Neural cell (in vitro differentiated cells): ENCODE measurements at regions not wholly inside any gene's neighbourhood (a gene's known extent, or its start where the extent isn't known, plus 50 kb on each side); places are given as distances from the start of the nearest gene placed in this dataset.

Experiments used
- H2AFZ ChIP-seq: fragments of 200-600, 300-800 bp; sonication (generic), shearing (Covaris generic); 2 replicates; pipeline ENCODE4 v1.6.0; 2014; ENCODE audit warnings: low read depth, mild to moderate bottlenecking, antibody characterized with exemption, low read length, moderate library complexity
- H3F3A ChIP-seq: fragments of 200-600 bp; shearing (Covaris generic); 2 replicates; pipeline ENCODE4 v1.6.1; 2016; ENCODE audit warnings: mild to moderate bottlenecking, moderate library complexity, mixed read lengths, antibody characterized with exemption, low read length; ENCODE audit not compliant: insufficient read depth, poor library complexity, severe bottlenecking
- H3K27ac ChIP-seq: fragments of 200-600, 300-800 bp; sonication (generic), shearing (Covaris generic); 2 replicates; pipeline ENCODE4 v1.5.1; 2014; ENCODE audit warnings: mild to moderate bottlenecking, low read length, moderate library complexity
- H3K27me3 ChIP-seq: fragments of 300-800, 200-600 bp; sonication (generic), shearing (Covaris generic); 2 replicates; pipeline ENCODE4 v1.6.0; 2014; ENCODE audit warnings: mild to moderate bottlenecking, low read depth, low read length, moderate library complexity; ENCODE audit not compliant: insufficient read depth
- H3K36me3 ChIP-seq: fragments of 300-800, 200-600 bp; sonication (generic), shearing (Covaris generic); 2 replicates; pipeline ENCODE4 v1.5.1; 2014; ENCODE audit warnings: mild to moderate bottlenecking, antibody characterized with exemption, low read length, moderate library complexity; ENCODE audit not compliant: insufficient read depth
- H3K4me2 ChIP-seq: fragments of 300-800, 200-600 bp; sonication (generic), shearing (Covaris generic); 2 replicates; pipeline ENCODE4 v1.6.0; 2014; ENCODE audit warnings: mild to moderate bottlenecking, low read length
- H3K4me3 ChIP-seq: fragments of 300-800, 200-600 bp; sonication (generic), shearing (Covaris generic); 2 replicates; pipeline ENCODE4 v1.5.1; 2014; ENCODE audit warnings: mild to moderate bottlenecking, low read length, moderate library complexity
- H3K79me2 ChIP-seq: fragments of 200-600 bp; shearing (Covaris generic); replicated peaks from 2 replicates; pipeline ENCODE4 v1.6.0; 2014; ENCODE audit warnings: mild to moderate bottlenecking, low read length, moderate library complexity; ENCODE audit not compliant: insufficient read depth
- H3K9ac ChIP-seq: fragments of 300-800, 200-600 bp; sonication (generic), shearing (Covaris generic); 2 replicates; pipeline ENCODE4 v1.6.1; 2016; ENCODE audit warnings: mild to moderate bottlenecking, low read length, mixed read lengths
- H3K9me2 ChIP-seq: fragments of 200-600 bp; shearing (Covaris generic); 2 replicates; pipeline ENCODE4 v1.6.1; 2016; ENCODE audit warnings: mild to moderate bottlenecking, low read length, mixed read lengths; ENCODE audit not compliant: insufficient read depth
- H3K9me3 ChIP-seq: fragments of 200-600, 300-800 bp; sonication (generic), shearing (Covaris generic); 2 replicates; pipeline ENCODE4 v1.6.1; 2016; ENCODE audit warnings: mild to moderate bottlenecking, mixed run types, low read length, moderate library complexity, mixed read lengths
- H4K20me1 ChIP-seq: fragments of 200-600 bp; shearing (Covaris generic); 2 replicates; pipeline ENCODE4 v1.6.1; 2016; ENCODE audit warnings: mild to moderate bottlenecking, mixed run types; ENCODE audit not compliant: insufficient read depth
- CTCF ChIP-seq: fragments of 450-650 bp; IDR thresholded peaks from 2 replicates; pipeline ENCODE4 v1.5.1; 2014; ENCODE audit warnings: antibody characterized with exemption, mild to moderate bottlenecking, moderate library complexity; ENCODE audit not compliant: poor library complexity, severe bottlenecking
- EP300 ChIP-seq: fragments of 450-650 bp; conservative IDR thresholded peaks from 2 replicates; pipeline ENCODE4 v1.6.1; 2014; ENCODE audit warnings: antibody characterized with exemption, mild to moderate bottlenecking, moderate library complexity; ENCODE audit not compliant: poor library complexity, severe bottlenecking
- EZH2 ChIP-seq: fragments of 200-600, 300-800 bp; shearing (Covaris generic), sonication (generic); IDR thresholded peaks from 2 replicates; pipeline ENCODE4 v1.6.1; 2014; ENCODE audit warnings: antibody characterized with exemption, low read length, borderline replicate concordance, mild to moderate bottlenecking; ENCODE audit not compliant: insufficient read depth, poor library complexity, severe bottlenecking
- MXI1 ChIP-seq: fragments of 450-650 bp; conservative IDR thresholded peaks from 2 replicates; pipeline ENCODE4 v1.6.1; 2014; ENCODE audit warnings: antibody characterized with exemption, mild to moderate bottlenecking; ENCODE audit not compliant: poor library complexity, severe bottlenecking
- POLR2AphosphoS5 ChIP-seq: IDR thresholded peaks from 2 replicates; pipeline ENCODE4 v1.6.1; 2012
- RAD21 ChIP-seq: fragments of 450-650 bp; conservative IDR thresholded peaks from 2 replicates; pipeline ENCODE4 v1.6.1; 2014; ENCODE audit warnings: antibody characterized with exemption, mild to moderate bottlenecking, moderate library complexity
- REST ChIP-seq: IDR thresholded peaks from 2 replicates; pipeline ENCODE4 v1.6.1; 2012; ENCODE audit warnings: borderline replicate concordance
- SMC3 ChIP-seq: fragments of 450-650 bp; conservative IDR thresholded peaks from 2 replicates; pipeline ENCODE4 v1.6.1; 2014; ENCODE audit warnings: antibody characterized with exemption, mild to moderate bottlenecking, moderate library complexity; ENCODE audit not compliant: poor library complexity
- TAF1 ChIP-seq: IDR thresholded peaks from 2 replicates; pipeline ENCODE4 v1.6.1; 2012; ENCODE audit warnings: low read depth

DNA sequence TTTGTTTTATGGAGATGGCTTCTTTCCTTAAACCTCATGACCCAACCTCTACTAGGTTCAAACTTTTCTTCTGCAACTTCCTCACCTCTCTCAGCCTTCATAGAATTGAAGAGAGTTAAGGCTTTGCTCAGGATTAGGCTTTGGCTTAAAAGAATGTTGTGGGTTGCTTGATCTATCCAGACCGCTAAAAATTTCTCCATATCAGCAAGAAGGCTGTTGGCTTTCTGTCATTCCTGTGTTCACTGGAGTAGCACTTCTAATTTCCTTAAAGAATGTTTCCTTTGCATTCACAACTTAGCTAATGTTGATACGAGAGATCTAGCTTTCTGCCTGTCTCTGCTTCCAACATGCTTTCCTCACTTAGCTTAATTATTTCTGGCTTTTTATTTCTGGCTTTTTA lies 58.1 kb upstream of the KYNU start:
- H3K79me2 ChIP-seq, result no peaks in the 10 kb centered on the region
- H3K9me2 ChIP-seq, result no peaks in the 10 kb centered on the region
- H3F3A ChIP-seq, result no peaks in the 10 kb centered on the region
- H3K4me3 ChIP-seq, result no peak overlapping the region
- H3K36me3 ChIP-seq, result no peaks in the 10 kb centered on the region
- H3K27me3 ChIP-seq, result no peaks in the 10 kb centered on the region
- H3K27ac ChIP-seq, result no peak overlapping the region
- no peak overlapping the region for H3K4me2 ChIP-seq
- H3K9me3 ChIP-seq, result no peaks in the 10 kb centered on the region
- no peaks in the 10 kb centered on the region for H4K20me1 ChIP-seq
- TF ChIP-seq EZH2 (no peak), RAD21 (no peak), CTCF (no peak), TAF1 (no peak), POLR2AphosphoS5 (no peak), REST (no peak), EP300 (no peak), MXI1 (no peak), SMC3 (no peak)
- H3K9ac ChIP-seq, result no peak overlapping the region
- H2AFZ ChIP-seq, result no peak overlapping the region

DNA sequence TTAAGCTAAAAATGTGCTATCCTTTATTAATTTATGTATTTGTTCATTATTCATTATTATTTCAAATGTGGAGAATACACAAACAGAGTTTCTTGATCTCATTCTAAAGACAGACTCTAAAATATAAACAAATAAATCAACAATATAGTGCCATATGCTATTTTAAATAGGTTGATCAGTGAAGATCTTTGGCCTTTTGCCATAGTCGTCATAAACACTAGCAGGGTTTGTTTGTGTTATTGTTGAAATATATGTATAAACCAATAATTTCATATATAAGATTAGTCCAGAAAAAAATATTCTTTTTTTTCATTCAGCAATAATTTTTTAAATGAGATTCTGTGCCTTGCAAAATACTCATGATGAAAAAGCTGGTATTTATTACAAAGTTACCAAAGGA lies 62.1 kb upstream of the KYNU start:
- TF ChIP-seq EZH2 (no peak), REST (no peak), POLR2AphosphoS5 (no peak), RAD21 (no peak), SMC3 (no peak), EP300 (no peak)
- Histone ChIP-seq H3K79me2 (no peaks in the 10 kb centered on the region), H3F3A (no peaks in the 10 kb centered on the region)

More for the DNA sequence above, 62.1 kb upstream of the KYNU start:
- Histone ChIP-seq H3K27me3 (no peaks in the 10 kb centered on the region), H2AFZ (no peak overlapping the region), H4K20me1 (no peaks in the 10 kb centered on the region), H3K9me2 (no peaks in the 10 kb centered on the region), H3K4me3 (no peak overlapping the region), H3K36me3 (no peaks in the 10 kb centered on the region), H3K9ac (no peak overlapping the region), H3K9me3 (no peaks in the 10 kb centered on the region), H3K27ac (no peak overlapping the region), H3K4me2 (no peak overlapping the region)
